Stimulated activated CD4-positive, alpha-beta T cell treated with anti-CD3 and anti-CD28 coated beads, Interleukin-1b, Interleukin-23, amount 100 ng/mL, for 4 hours (primary cell): ENCODE measurements at regions not wholly inside any gene's neighbourhood (a gene's known extent, or its start where the extent isn't known, plus 50 kb on each side); places are given as distances from the start of the nearest gene placed in this dataset.

Experiments used
- DNase-seq, 2 donors: peaks; one replicate each; pipeline ENCODE4 v3.0.0-alpha.2; 2020; ENCODE audit warnings: low read depth in 2 of 2

- no peak for DNase-seq
Observed at GRCh38 chr3:72144773-72145505, 360.0 kb upstream of the PROK2 start.

DNA sequence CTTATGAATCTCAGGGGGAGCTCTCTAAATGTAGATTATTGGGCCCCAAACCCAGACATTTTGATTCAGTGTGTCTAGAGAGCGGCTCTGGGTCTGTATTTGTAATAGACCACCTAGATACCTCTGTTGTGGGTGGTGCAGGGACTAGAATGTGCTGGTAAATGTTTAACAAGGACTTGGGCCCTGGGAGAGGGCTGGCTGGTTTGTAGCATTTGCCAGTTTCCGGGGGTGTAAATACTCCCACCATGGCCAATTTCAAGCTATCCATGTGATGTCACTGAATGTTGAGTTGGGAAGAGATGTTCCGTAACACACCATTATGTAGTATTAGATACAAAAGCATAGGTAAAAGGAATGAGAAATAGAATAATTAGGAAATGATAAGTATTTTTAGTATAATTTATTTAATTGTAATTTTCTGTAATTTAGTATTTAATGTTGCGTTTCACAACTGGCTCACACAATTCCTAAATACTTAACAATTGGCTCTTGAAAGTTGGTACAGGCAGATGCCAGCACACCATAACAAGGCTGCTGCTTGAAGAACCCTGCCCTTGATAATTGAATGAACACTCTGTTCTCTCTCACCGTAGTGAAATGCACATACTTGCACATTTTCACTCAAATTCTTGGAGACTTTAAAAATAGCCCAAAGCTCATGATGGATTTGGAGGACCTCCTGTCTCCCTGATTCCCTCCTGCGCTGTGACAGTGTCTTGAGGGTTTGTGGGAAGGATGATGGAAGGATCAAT lies 359.2 kb upstream of the PROK2 start:
- DNase-seq, result no peak

DNA sequence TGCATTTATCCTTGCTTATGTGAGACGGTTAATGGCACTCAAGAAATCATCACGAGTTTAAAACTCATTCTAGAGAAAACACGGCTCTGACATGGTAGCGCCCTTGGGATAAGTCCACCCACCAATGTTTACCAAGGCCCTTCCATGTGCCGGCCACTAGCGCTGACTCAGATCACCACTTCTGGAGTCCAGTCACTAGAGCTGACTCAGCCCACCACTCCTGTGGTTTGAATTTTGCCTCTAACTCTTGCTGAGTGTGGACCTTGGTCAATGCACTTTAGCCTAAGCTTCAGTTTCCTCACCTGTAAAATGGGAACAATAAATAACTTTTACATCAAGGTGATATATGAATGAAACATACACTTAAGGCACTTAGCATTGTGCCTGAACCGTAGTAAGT lies 358.4 kb upstream of the PROK2 start:
- no peak for DNase-seq

DNA sequence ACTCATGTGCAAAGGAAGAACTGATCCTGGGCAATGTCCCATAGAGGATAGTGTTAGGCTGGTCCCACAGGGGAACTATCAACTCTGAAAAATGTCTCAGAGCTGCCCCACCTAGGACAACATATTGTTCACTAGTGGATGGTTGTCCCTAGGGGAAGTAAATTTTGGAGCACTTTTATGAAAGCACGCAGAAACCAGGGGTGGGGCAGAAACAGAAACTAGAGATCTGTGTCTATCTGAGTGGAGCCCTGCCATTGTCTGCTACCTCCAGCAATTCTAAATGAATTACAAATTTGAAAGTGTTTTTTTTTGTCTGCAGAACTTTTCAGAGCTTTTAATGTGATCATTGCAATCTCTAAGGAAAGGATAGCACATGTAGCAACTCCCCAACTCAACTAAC lies 357.1 kb upstream of the PROK2 start:
- DNase-seq, result no peak

DNA sequence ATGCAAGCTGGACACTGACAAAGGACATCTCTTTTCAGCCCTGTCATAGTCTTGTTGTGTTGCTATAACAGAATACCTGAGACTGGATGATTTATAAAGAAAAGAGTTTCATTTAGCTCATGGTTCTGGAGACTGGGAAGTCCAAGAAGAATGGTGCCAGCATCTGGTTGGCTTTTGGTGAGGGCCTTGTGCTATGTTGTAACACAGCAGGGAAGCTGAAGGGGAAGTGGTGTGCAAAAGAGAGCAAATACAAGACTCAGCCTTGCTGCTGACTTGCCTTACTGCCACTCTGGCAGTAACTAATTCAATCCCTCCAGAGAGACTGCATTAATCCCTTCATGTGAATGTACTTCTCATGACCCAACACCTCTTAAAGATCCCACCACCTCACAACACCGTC lies 356.3 kb upstream of the PROK2 start:
- no peak for DNase-seq

DNA sequence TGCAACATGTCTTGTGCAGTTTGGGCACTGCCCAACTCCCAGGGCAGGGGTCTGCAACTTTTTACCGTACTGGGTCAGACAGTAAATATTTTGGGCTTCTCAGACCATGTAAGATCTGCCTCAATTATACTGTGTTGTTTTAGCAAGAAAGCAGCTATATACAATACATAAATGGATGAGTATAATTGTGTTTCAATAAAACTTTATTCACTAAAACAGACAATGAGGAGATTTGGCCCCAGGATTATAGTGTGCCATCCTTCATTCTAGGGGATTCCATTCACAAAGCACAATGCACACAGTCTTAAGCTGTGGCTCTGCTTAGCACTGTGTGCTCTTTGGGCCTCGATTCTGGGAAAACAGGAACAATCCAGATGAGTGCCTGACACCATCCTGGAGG lies 354.4 kb upstream of the PROK2 start:
- no peak for DNase-seq

DNA sequence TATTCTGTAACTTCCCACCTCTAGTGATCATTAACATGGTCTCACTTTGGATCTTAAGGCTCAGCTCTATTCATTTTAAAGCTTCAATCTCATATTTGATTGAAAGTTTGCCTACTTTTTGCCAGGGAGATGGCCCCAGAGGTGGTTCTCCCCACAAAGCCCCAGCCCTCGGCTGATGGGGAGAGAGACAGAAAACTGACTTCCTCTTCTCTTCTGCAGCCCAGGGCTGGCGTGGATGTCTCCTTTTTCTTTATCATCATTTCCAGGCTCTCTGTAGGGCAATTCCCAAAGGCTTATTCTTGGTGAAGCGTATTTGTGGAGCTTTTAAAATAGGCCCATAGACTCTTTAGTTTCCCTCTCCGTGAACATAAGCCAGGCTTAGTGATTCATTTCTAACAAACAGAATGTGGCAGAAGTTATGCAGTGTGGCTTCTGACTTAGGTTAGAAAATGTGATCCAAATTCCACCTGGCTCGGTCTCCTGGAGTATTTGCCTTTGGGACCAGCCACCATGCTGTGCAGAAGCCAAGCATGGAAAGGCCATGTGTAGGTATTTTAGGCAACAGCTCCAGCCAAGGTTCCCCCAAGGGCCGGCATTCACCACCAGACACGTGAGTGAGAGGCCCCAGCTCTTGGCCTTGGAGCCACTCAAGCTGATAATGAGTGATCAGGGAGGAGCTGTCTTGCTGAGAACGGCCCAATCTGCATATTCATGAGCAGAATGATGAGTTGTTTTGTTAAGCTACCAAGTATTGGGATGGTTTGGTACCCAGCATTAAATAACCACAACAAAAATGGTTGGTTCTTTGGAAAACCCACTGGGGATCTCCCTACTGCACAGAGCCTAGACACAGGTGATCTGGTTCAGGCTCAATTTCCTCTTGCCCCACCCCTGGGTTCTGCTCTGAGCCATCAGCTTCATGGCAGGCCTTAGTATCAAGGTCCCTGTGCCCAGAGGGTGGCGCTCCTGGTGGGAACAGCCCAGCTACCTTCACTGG lies 353.2 kb upstream of the PROK2 start:
- peak in 1 of 2 donors; percentile 16 for DNase-seq

DNA sequence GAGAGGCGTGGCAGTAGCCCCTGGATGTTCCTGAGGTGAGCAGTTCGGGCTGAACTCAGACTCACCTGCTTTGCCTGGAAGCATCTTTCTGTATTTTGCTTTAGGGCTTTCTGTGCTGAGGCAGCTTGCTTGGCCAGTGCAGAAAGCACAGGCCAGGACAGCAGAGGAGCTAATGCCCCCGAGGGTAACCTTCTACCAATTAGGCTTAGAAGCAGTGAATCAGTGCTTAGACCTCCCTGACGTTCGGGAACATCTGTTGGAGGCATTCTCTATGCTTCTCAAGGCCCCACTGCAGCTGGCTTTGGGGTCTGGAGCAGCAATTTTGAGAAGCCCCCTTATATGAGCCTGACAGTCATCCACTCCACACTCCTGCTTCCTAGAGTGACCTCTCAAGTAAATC lies 350.7 kb upstream of the PROK2 start:
- DNase-seq, result no peak

DNA sequence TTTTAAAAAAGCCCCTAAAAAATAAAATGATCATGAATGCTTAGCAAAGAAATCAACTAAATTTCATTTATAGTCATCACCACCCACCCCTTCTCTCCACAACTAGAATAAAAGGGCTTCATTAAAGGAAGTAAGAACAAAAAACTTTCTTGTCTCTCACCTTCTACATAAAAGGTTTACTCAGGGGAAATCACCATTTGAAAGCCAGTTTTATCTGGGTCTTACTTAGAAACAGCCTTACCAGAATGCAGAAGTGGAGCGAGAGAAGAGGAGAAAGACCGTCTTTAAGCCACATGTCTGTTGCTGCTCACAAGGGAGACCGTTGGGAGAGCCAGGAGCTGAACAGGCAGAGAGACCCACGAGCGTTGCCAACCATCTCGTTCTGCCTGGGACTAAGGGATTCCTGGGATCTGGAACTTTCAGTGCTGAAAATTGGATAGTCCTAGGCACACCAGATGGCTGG lies 350.1 kb upstream of the PROK2 start:
- DNase-seq, result no peak

DNA sequence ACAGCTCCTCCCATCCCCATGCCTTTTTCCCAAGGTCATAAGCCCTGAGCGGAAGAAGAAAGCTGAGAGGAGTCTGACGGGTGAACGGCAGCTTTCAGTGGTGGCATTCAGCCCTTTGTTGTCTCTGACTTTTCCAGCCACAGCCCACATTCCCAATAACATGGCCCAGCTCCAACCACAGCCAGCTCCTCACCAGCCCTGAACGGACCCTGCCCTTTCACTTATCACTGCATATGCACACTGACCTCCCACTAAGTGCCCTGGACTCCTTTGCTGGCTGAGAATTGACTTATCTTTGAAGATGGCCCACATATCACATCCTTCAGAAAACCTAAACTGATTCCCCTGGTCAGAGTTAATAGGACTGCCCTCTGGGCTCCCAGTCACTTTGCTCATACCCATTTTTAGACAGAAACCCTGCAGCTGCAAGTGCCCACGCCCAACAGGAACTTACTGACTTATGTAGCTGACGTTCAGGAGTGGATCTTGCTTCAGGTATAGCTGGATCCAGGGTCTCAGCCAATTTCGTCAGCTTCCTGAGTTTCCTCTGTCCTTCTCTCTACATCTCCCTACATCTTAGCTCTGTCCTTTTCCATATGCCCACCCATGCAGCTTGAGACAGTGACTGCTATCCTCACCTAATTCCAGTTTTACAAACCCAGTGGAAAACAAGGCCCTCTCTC lies 348.5 kb upstream of the PROK2 start:
- no peak for DNase-seq

DNA sequence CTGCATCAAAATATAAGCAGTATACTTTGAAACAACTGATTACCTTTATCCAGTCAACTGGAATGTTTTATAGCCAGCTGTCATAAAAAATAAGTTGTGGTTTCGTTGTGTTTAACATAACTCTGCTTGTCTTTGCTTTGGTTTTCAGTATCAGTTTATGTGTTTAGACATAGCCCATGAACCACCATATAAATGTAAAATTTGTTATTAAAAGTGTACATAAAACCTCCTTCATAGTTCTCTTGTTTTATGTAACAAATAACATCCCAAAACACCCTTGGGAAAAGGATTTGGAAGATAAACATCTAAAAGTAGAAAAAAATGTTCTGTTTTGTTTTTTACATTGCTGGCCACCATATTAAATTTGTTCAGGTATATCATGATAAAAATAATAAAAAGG lies 347.0 kb upstream of the PROK2 start:
- DNase-seq, result no peak

DNA sequence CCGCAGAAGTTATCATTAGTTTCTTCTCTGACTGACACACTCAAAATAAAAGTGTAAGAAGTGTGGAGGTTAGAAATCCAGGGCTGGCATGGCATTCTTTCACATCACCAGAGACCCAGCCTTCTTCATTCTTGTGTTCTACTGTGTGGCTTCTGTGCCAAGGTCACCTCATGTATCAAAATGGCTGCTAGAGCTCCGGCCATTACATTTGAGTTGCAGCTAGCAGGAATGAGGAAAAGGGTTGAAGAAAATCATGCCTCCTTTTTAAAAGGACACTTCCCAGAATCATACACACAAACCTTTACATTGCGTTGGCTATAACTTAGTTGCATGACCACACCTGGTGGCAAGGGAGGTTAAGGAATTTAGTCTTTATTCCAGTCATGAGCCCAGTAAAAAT lies 345.6 kb upstream of the PROK2 start:
- DNase-seq, result no peak

DNA sequence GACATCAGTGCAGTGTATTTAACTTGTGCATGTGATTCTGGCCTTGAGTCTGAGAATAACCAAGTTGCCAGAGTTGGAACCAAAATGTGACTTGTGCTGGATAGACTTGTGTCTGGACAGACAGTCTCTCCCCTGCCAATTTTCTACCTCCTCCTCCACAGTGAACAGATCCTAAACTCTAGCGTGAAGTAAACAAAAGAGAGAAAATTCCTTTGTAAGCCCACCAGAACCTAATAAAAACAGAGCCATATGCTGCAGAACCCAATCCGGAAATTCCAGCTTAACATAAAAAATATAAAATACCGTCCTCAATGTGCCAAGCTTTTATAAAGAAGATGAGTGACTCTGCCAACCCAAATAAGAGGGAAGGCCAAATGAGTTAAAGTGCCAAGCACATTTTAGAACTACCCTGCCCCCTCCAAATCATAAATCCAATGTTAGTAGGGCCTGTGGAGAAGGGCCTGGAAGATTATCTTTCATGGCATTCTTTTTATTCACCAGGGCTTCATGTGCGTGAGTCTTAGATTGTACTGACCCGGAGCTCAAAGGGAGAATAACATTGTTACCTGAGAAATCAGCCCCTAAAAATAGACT lies 344.6 kb upstream of the PROK2 start:
- no peak for DNase-seq

- no peak for DNase-seq
Observed at GRCh38 chr3:72128921-72129320, 344.0 kb upstream of the PROK2 start.

DNA sequence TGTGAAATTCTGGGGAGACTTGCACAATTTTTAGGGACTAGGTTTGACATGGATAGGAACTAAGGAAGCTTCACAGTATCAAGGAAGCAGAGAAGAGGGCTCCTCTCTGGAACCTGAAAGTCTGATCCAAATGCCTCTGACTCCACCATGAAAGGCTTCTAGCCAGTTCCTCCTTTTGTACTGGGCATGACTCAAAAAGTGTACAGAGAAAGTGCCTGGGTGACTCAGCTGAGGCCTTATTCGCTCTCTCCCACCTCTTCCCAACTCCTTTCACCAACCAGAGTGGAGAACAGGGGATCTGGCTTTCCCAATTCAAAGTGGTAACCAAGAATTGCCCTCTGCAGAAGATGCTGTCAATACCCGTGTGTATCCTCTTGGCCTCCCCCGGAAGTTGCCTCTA lies 342.9 kb upstream of the PROK2 start:
- no peak for DNase-seq

- DNase-seq, result no peak
Observed at GRCh38 chr3:72127224-72127612, 342.3 kb upstream of the PROK2 start.

GRCh38 chr3:72126441-72127223 lies 341.7 kb upstream of the PROK2 start:
- DNase-seq, result no peak

GRCh38 chr3:72123908-72124441 lies 339.0 kb upstream of the PROK2 start:
- DNase-seq, result no peak

- no peak for DNase-seq
Observed at GRCh38 chr3:72120806-72121778, 336.1 kb upstream of the PROK2 start.
